GM12864 (cell line): ENCODE measurements at regions not wholly inside any gene's neighbourhood (a gene's known extent, or its start where the extent isn't known, plus 50 kb on each side); places are given as distances from the start of the nearest gene placed in this dataset.

ENCODE experiments used
- DNase-seq: peaks from one replicate; pipeline ENCODE4 v3.0.0-alpha.2; 2011; ENCODE audit warnings: low read depth
- H3K4me3 ChIP-seq: 2 replicates; pipeline ENCODE4 v1.5.1; 2011; ENCODE audit warnings: mild to moderate bottlenecking, low read depth, low read length, control low read depth
- TF ChIP-seq, protein P1 (sequence below): IDR thresholded peaks from 2 replicates; pipeline ENCODE4 v1.5.1; 2011; ENCODE audit warnings: low read depth, mild to moderate bottlenecking, moderate library complexity, low read length, control low read depth, inconsistent platforms; ENCODE audit errors: missing control alignments

DNA sequence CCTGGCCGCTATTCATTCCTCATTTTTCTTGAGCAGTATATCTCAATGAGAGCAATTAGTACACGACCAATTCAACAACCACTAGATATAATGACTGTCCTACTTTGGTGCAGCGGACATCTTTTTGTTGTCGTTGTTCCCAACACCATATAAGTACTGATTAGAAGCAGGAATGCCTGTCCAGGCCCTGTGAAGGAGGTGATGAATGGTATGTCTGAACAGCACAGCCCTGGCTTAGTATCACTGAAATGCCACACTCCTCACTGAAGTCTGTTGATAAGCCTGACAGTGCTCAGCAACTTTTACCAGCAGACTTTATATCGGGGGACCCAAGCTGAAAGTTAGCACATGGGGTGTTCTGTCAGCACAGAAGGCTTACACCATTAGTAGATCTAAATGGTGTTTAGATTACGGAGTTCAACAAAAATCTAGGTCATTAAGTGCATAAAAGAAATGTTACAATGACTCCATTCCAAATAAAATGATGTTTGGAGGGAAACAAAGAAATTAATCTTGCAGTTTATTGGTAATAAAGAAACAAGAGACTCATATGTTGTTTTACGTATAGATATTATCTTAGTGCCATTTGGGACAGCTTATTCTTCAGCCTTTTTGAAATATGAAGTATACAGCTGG, 228.3 kb upstream of the TTC29 start:
- DNase-seq, result no peak
- TF ChIP-seq, protein P1, sequence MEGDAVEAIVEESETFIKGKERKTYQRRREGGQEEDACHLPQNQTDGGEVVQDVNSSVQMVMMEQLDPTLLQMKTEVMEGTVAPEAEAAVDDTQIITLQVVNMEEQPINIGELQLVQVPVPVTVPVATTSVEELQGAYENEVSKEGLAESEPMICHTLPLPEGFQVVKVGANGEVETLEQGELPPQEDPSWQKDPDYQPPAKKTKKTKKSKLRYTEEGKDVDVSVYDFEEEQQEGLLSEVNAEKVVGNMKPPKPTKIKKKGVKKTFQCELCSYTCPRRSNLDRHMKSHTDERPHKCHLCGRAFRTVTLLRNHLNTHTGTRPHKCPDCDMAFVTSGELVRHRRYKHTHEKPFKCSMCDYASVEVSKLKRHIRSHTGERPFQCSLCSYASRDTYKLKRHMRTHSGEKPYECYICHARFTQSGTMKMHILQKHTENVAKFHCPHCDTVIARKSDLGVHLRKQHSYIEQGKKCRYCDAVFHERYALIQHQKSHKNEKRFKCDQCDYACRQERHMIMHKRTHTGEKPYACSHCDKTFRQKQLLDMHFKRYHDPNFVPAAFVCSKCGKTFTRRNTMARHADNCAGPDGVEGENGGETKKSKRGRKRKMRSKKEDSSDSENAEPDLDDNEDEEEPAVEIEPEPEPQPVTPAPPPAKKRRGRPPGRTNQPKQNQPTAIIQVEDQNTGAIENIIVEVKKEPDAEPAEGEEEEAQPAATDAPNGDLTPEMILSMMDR, result no peak
- H3K4me3 ChIP-seq, result no peak overlapping the region

DNA sequence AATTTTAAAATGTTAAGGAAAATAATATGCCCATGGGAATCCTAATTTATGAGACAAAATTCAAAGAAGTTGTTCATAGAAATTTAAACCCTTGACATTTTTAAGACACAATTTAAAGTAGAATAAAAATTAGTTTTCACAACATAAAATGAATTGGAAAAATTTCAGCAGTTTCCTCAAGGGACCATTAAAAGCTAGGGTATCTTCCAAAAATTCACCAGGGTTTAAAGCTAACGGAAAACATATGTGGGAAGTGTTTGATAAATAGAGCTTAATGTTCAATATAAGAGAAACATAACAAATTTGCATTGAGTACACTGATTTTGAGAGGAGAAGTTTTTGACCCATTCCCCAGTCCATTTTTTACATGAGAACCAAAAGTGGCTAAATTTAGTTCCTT, 228.9 kb upstream of the TTC29 start:
- no peak for DNase-seq
- H3K4me3 ChIP-seq, result no peak overlapping the region
- TF ChIP-seq, protein P1, result no peak

DNA sequence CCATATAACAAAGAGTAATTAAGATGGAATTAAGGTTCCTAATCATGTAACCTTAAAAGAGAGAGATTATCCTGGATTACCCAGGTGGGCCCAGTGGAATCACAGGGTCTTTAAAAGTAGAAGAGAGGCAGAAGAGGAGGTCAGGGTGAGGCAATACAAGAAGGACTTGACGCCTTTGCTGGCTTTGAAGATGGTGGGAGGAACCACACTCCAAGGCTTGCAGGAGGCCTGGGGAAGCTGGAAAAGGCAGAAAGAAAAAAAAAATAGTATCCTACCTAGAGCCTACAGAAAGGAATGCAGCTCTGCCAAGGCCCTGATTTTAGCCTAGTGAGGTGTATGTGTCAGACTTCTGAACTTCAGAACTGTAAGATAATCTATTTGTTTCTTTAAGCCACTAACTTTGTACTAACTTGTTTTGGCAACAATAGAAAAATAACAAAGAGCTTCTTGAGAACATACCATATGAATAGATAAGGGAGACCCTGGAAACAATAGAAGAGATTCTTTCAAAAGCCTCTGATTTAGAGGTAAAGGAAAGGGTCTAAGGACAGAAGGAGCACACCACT, 229.9 kb upstream of the TTC29 start:
- no peak for DNase-seq
- TF ChIP-seq, protein P1, result no peak
- no peak overlapping the region for H3K4me3 ChIP-seq

DNA sequence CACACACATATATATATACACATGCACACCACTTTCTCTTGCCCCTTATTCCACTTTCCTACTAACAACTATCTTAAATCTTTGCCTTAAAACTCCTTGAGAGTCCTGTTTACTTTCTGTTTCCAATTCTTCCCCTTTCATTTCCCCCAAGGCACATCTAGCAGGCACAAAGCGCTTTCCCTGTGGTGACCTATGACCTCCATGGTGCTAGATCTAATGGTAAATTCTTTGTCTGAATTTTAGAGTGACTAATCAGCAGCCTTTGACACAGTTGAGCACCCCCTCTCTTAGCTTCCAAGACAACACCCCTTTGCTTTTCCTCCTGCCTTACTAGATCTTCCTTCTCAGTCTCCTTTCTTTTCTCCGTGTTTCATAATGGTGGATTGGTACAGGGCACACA, 236.4 kb upstream of the TTC29 start:
- no peak for DNase-seq
- TF ChIP-seq, protein P1, result no peak
- no peak overlapping the region for H3K4me3 ChIP-seq

DNA sequence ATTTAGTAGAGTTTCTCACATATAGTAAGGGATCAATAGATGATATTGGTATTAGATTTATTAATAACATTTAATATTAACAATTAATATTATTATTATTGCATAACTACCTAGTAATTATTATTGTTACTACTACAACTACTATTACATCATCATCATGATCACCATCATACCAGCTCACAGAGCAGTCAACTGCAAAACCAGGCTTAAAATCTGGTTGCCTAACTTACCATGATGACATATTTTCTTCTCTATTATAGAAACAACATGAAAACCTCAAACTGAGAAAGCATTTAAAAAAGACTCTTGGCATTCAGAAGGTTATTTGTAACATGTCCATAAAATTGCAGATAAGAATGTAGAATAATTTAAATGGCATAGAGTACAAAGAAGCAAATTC, 247.0 kb upstream of the TTC29 start:
- TF ChIP-seq, protein P1, result no peak
- H3K4me3 ChIP-seq, result no peak overlapping the region
- no peak for DNase-seq

DNA sequence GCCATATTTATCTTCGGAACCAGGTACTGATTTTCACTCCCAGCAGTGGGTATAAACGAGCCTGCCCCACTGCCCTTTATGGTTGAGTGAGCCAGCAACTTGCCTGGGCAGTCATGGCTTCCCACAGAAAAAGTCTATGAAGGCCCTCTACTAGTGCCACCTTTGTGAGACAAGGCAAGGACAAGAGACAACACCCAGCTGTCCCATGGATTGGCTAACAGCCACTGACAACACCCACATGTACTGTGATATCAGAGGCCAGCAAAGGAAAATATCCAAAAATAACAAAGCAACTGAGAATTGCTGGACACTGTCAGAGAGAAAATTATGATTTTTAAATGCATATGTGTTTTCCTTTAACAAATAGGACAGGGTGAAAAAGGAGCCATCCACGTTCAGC, 248.4 kb upstream of the TTC29 start:
- DNase-seq, result no peak
- no peak overlapping the region for H3K4me3 ChIP-seq
- TF ChIP-seq, protein P1, result no peak

DNA sequence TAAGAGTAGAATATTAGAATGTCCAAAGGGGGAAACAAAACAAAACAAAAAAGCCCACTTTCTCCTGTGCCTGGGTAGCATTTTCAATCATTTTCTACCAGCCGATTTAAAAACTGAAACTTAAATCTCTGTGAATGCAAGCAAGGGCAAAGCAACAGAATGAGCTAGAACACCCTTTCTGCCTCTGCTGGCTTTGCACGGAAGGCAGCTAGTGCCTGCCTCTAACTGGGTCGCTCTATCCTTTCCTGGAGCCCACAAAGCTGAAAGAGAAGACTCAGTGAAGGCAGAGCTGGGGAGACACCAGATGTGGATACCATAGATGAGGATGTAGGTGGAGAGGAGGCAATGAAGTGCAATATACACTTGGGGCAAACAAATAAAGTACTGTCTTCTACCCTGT, 248.9 kb upstream of the TTC29 start:
- no peak for DNase-seq
- no peak overlapping the region for H3K4me3 ChIP-seq
- TF ChIP-seq, protein P1, result no peak
